ENCODE measurements at regions not wholly inside any gene's neighbourhood (a gene's known extent, or its start where the extent isn't known, plus 50 kb on each side); places are given as distances from the start of the nearest gene placed in this dataset.

- TF ChIP-seq CTCF (conservative IDR thresholded peaks at IDR 0.05; ENCODE audit: low read depth, low read length): no peak
- TF ChIP-seq EZH2phosphoT487 (IDR thresholded peaks at IDR 0.05; ENCODE audit: borderline replicate concordance, low read length): no peak
- no peak for TF ChIP-seq EZH2 (IDR thresholded peaks at IDR 0.05; ENCODE audit: low read length, unreplicated experiment)
These were observed 201.5 kb downstream of the AUH start for GRCh38 chr9:91160181-91160580.

Data from PC-3 (cell line).